Neutrophil (primary cell): ENCODE measurements at regions not wholly inside any gene's neighbourhood (a gene's known extent, or its start where the extent isn't known, plus 50 kb on each side); places are given as distances from the start of the nearest gene placed in this dataset.

ENCODE experiments used
- H3K27ac ChIP-seq: fragments of 200-600 bp; sonication (generic); 2 replicates; pipeline ENCODE4 v1.5.1; 2016; ENCODE audit warnings: mild to moderate bottlenecking, moderate library complexity
- H3K27me3 ChIP-seq: fragments of 200-600 bp; sonication (generic); 2 replicates; pipeline ENCODE4 v1.6.0; 2016; ENCODE audit warnings: mild to moderate bottlenecking
- H3K36me3 ChIP-seq: fragments of 200-600 bp; sonication (generic); 2 replicates; pipeline ENCODE4 v1.5.1; 2017
- H3K4me1 ChIP-seq, 2 experiments: fragments of 200-600 bp in 1 of 2; sonication (generic) in 1 of 2; 1 replicate in 1 of 2; 2 replicates in 1 of 2; pipeline versions ENCODE4 v1.5.1 to v1.6.1; 2013 to 2016; ENCODE audit warnings: low read depth in 1 of 2, low read length in 1 of 2, mild to moderate bottlenecking in 1 of 2, moderate library complexity in 1 of 2; ENCODE audit not compliant: control insufficient read depth in 1 of 2, insufficient read depth in 1 of 2
- H3K4me3 ChIP-seq, 2 experiments: fragments of 200-600 bp in 1 of 2; sonication (generic) in 1 of 2; 1 replicate in 1 of 2; 2 replicates in 1 of 2; pipeline ENCODE4 v1.5.1; 2013 to 2016; ENCODE audit warnings: low read depth in 1 of 2, low read length in 1 of 2, mild to moderate bottlenecking in 1 of 2, moderate library complexity in 1 of 2
- H3K9me3 ChIP-seq: fragments of 200-600 bp; sonication (generic); 2 replicates; pipeline ENCODE4 v1.5.1; 2016
- TF ChIP-seq, protein P1 (sequence below): fragments of 200-600 bp; sonication (generic); IDR thresholded peaks from 2 replicates; pipeline ENCODE4 v1.5.1; 2016; ENCODE audit warnings: antibody characterized with exemption

DNA sequence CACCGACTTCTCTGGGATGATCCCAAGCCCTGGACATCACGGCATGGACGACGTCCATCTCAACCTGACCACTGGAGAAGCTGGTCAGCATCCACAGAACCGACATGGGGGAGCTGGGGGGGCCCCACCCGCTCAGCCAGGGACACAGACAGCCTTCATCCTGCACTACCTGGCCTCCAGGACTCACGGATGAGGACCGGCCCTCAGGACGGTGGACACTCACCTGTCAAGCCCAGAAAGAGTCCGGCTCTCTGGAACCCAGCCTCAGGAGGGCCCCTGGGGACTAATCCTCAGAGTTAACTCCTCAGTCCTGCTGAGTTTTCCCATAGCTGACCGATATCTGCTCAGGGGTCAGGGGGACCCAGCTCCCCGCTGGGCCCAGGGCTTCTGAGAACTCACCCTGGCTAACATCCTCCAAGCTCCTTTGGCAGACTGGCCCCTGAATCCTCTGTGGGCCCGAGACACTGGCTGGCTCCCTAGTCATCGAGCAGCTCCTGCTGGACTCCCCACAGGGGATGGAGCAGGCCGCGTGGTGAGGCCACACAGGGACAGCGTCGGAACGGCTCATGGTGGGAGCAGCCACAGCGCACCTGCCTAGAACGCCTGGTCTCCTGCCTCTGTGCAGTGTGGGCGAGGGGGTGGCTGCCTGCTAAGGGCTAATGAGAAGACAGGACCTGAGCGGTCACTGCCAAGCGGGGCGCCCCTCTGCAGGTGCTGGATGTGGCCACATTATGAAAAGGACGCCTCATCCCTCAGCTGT is 649.2 kb downstream of the BRD1 start:
- no peaks in the 10 kb centered on the region for H3K36me3 ChIP-seq
- TF ChIP-seq, protein P1, sequence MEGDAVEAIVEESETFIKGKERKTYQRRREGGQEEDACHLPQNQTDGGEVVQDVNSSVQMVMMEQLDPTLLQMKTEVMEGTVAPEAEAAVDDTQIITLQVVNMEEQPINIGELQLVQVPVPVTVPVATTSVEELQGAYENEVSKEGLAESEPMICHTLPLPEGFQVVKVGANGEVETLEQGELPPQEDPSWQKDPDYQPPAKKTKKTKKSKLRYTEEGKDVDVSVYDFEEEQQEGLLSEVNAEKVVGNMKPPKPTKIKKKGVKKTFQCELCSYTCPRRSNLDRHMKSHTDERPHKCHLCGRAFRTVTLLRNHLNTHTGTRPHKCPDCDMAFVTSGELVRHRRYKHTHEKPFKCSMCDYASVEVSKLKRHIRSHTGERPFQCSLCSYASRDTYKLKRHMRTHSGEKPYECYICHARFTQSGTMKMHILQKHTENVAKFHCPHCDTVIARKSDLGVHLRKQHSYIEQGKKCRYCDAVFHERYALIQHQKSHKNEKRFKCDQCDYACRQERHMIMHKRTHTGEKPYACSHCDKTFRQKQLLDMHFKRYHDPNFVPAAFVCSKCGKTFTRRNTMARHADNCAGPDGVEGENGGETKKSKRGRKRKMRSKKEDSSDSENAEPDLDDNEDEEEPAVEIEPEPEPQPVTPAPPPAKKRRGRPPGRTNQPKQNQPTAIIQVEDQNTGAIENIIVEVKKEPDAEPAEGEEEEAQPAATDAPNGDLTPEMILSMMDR, result no peak
- no peak overlapping the region for H3K4me3 ChIP-seq
- H3K27ac ChIP-seq, result no peak overlapping the region
- no peaks in the 10 kb centered on the region for H3K4me1 ChIP-seq
- peaks cover 7% of the 10 kb centered on the region for H3K27me3 ChIP-seq
- H3K9me3 ChIP-seq, result no peaks in the 10 kb centered on the region

- no peaks in the 10 kb centered on the region for H3K9me3 ChIP-seq
- no peaks in the 10 kb centered on the region for H3K36me3 ChIP-seq
- TF ChIP-seq, protein P1, result no peak
- H3K27me3 ChIP-seq, result peaks cover 7% of the 10 kb centered on the region
- no peak overlapping the region for H3K4me3 ChIP-seq
- H3K4me1 ChIP-seq, result no peaks in the 10 kb centered on the region
- H3K27ac ChIP-seq, result no peak overlapping the region
These were observed 650.0 kb downstream of the BRD1 start for GRCh38 chr22:49177666-49178065.

DNA sequence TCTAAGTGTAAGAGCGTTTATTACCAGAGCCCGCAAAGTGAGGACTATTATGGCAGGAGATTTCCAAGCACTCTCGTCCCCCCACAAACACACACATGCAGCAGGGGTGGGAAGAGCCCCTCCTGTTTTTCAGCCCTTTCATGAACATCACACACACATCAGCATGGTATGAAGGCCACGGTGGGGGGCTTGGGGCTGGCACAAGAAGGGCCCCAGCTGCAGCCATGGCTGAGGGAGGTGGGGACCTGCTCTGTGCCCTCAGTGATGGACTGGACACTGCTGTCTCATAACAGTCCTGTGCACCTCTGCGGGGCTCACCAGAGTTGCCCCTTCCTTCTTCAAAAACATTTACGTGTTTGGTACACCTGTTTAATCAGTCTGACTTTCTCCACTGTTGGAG is 650.7 kb downstream of the BRD1 start:
- H3K4me3 ChIP-seq, result no peak overlapping the region
- no peaks in the 10 kb centered on the region for H3K36me3 ChIP-seq
- H3K9me3 ChIP-seq, result no peaks in the 10 kb centered on the region

DNA sequence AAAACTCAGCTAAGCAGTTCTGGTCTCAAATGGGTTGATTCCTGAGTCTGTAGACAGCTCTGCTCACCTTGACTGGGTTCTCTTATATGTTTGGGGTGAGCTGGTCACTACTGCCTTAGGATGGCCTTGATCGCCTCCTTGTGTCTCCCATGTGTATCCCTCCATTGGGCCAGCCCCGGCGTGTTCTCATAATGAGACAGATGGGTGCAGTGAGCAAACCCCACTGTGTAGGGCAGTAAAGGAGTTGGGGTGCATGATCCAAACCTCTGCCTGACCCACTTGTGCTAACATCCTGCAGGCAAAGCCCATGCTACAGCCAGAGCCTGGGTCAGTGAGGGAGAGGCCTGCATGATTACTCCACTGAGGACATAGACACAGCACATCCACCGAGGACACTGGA is 657.6 kb downstream of the BRD1 start:
- Histone ChIP-seq H3K4me3 (no peak overlapping the region), H3K27ac (no peak overlapping the region), H3K36me3 (no peaks in the 10 kb centered on the region), H3K27me3 (peaks cover 3% of the 10 kb centered on the region), H3K9me3 (no peaks in the 10 kb centered on the region), H3K4me1 (no peaks in the 10 kb centered on the region)
- TF ChIP-seq, protein P1, result no peak

More for the DNA sequence above, 650.7 kb downstream of the BRD1 start:
- Histone ChIP-seq H3K27me3 (peaks cover 7% of the 10 kb centered on the region), H3K4me1 (no peaks in the 10 kb centered on the region), H3K27ac (no peak overlapping the region)
- TF ChIP-seq, protein P1, result no peak

- Histone ChIP-seq H3K36me3 (no peaks in the 10 kb centered on the region), H3K4me3 (no peak overlapping the region), H3K4me1 (no peaks in the 10 kb centered on the region), H3K27me3 (no peaks in the 10 kb centered on the region), H3K9me3 (no peaks in the 10 kb centered on the region), H3K27ac (no peak overlapping the region)
- TF ChIP-seq, protein P1, result no peak
These were observed 658.5 kb downstream of the BRD1 start for GRCh38 chr22:49169074-49169744.
